HFFc6 (cell line): ENCODE measurements at regions not wholly inside any gene's neighbourhood (a gene's known extent, or its start where the extent isn't known, plus 50 kb on each side); places are given as distances from the start of the nearest gene placed in this dataset.

Source experiments
- DNase-seq: peaks from one replicate; pipeline ENCODE4 v3.0.0-alpha.2; 2018
- H3K27ac Mint-ChIP-seq: 2 replicates; pipeline ENCODE4 v1.8.0; 2020; ENCODE audit warnings: mild to moderate bottlenecking, mixed read lengths
- H3K27me3 Mint-ChIP-seq: 2 replicates; pipeline ENCODE4 v1.8.0; 2021; ENCODE audit warnings: mild to moderate bottlenecking, moderate library complexity, mixed read lengths; ENCODE audit not compliant: insufficient read depth
- H3K36me3 Mint-ChIP-seq: 2 replicates; pipeline ENCODE4 v1.8.0; 2021; ENCODE audit warnings: low read depth, mixed read lengths
- H3K4me1 Mint-ChIP-seq: 2 replicates; pipeline ENCODE4 v1.8.0; 2020; ENCODE audit warnings: low read depth, mixed read lengths
- H3K4me3 Mint-ChIP-seq: 2 replicates; pipeline ENCODE4 v1.8.0; 2020; ENCODE audit warnings: mild to moderate bottlenecking, moderate library complexity, mixed read lengths
- H3K9me3 Mint-ChIP-seq: 2 replicates; pipeline ENCODE4 v1.8.0; 2020; ENCODE audit warnings: mild to moderate bottlenecking, mixed read lengths
- TF ChIP-seq, protein P1 (sequence below): fragments of 200-600 bp; sonication (generic); IDR thresholded peaks from 2 replicates; pipeline ENCODE4 v1.5.0; 2021; ENCODE audit warnings: antibody characterized with exemption, mild to moderate bottlenecking

DNA sequence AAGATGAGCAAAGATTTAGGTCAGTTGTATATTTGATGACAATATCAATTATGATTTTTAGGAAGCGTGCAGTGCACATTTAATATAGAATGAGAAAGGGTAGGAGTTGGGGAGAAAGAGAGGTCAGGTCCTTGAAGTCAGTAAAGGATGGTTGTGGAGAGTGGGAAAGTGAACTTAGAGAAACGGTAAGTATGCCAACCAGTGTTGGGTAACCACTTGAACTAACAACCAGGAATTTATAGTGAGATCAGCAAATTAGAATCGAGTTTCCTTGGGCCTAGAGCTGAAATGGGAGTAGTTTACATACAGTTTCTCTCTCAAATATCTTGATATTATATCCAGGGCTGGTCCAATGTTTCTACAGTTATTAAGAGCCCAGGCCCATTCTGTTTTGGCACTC lies 188.5 kb upstream of the RBMS3 start:
- TF ChIP-seq, protein P1, sequence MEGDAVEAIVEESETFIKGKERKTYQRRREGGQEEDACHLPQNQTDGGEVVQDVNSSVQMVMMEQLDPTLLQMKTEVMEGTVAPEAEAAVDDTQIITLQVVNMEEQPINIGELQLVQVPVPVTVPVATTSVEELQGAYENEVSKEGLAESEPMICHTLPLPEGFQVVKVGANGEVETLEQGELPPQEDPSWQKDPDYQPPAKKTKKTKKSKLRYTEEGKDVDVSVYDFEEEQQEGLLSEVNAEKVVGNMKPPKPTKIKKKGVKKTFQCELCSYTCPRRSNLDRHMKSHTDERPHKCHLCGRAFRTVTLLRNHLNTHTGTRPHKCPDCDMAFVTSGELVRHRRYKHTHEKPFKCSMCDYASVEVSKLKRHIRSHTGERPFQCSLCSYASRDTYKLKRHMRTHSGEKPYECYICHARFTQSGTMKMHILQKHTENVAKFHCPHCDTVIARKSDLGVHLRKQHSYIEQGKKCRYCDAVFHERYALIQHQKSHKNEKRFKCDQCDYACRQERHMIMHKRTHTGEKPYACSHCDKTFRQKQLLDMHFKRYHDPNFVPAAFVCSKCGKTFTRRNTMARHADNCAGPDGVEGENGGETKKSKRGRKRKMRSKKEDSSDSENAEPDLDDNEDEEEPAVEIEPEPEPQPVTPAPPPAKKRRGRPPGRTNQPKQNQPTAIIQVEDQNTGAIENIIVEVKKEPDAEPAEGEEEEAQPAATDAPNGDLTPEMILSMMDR: no peak
- Mint-ChIP-seq H3K27me3 (peaks cover 4% of the 10 kb centered on the region; the same call in 1 of the 2 replicates), H3K9me3 (0 out of 2 replicates have a peak, but pooled peaks cover 6% of the 10 kb centered on the region), H3K36me3 (no peaks in the 10 kb centered on the region), H3K4me3 (no peak overlapping the region), H3K4me1 (no peaks in the 10 kb centered on the region), H3K27ac (no peak overlapping the region)
- no peak for DNase-seq

DNA sequence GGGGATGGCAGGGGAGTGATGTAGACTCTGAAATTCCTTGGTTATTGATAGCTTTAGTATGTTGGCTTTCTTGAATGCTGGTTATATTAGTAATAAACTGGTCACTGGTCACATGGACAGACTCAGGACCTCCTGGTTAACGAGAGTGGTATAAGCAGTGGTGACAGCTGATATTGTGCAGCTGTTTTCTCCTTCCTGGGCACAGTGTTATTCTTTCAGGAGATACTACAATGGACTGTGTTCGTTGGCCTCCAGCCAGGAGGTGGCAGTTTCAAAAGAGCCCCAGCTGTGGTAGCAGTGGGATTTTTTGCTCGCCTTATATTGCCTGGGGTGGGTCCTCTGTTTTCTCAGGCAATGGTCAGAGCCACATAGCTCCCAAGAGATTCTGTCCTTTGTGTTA lies 181.6 kb upstream of the RBMS3 start:
- H3K27me3 Mint-ChIP-seq: peaks cover 4% of the 10 kb centered on the region
- H3K36me3 Mint-ChIP-seq: peaks cover 5% of the 10 kb centered on the region
- TF ChIP-seq, protein P1: no peak
- no peak overlapping the region for H3K27ac Mint-ChIP-seq
- no peaks in the 10 kb centered on the region for H3K9me3 Mint-ChIP-seq
- DNase-seq: no peak
- H3K4me1 Mint-ChIP-seq: no peaks in the 10 kb centered on the region; the same call in 1 of the 2 replicates
- H3K4me3 Mint-ChIP-seq: no peak overlapping the region

DNA sequence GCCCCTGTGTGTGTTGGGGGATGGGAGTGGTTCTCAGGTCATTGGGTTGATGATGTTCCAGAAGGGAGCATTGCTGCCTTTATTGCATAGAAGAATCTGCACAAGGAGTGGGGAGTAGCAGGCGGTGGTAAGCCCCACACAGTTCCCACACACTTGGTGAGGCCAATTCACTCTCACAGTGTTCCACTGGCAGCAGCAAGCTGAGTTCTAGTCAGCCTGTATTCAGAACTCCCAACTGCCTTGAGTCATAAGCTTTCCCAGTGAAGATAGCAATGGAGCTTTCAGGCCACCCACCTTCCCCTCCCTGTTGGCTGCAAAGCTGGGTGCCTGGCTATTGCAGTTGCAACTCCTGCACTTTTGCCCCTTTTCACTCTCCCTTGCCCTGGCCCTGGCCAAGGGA lies 181.1 kb upstream of the RBMS3 start:
- H3K27ac Mint-ChIP-seq: no peak overlapping the region
- H3K27me3 Mint-ChIP-seq: peaks cover 4% of the 10 kb centered on the region
- DNase-seq: no peak
- peaks cover 5% of the 10 kb centered on the region for H3K36me3 Mint-ChIP-seq
- no peaks in the 10 kb centered on the region for H3K9me3 Mint-ChIP-seq
- H3K4me1 Mint-ChIP-seq: no peaks in the 10 kb centered on the region; the same call in 1 of the 2 replicates
- TF ChIP-seq, protein P1: no peak
- no peak overlapping the region for H3K4me3 Mint-ChIP-seq

DNA sequence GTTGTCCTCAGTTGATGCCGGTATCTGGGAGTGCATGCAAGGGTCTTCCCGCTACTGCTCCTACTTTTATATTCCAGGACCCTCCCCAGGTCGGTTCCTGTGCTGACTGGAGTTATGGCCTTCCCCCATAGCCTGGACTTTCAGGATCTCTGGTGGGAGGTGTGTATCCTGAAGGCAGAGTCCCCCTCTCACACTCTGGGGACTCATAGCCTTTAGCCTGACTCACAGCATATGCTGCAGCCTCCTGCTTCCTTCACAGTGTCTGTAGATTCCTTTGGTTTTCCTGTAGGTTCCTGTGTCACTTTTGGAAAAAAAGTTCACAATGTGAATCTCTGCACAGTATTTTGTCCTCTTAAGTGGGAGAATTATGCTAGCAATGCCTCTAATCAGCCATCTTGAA lies 180.6 kb upstream of the RBMS3 start:
- Mint-ChIP-seq H3K9me3 (no peaks in the 10 kb centered on the region), H3K27ac (no peak overlapping the region), H3K4me3 (no peak overlapping the region), H3K36me3 (peaks cover 5% of the 10 kb centered on the region), H3K4me1 (no peaks in the 10 kb centered on the region; the same call in 1 of the 2 replicates), H3K27me3 (peaks cover 4% of the 10 kb centered on the region)
- DNase-seq: no peak
- TF ChIP-seq, protein P1: no peak

DNA sequence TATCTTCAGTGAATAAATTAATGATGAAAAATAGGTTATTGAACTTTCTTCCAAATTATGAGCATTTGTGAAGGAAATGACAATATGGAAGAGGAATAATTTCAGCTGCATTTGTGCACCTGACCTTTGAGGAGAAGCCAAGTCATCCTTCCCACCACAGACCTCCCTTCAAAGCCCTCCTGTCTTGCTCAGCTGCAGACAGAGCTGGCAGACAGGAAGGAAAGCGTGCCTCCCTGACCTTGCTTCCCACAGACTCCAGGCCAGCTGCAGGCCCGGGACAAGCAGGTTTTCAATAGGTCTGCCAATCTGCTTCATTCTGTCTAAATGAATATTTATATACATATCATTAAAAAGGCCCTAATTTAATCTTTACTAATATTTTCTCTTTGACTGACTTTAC lies 152.9 kb upstream of the RBMS3 start:
- Mint-ChIP-seq H3K27me3 (peaks cover 1% of the 10 kb centered on the region; the same call in 1 of the 2 replicates), H3K27ac (no peak overlapping the region), H3K9me3 (no peaks in the 10 kb centered on the region; the same call in 1 of the 2 replicates), H3K4me1 (no peaks in the 10 kb centered on the region), H3K36me3 (no peaks in the 10 kb centered on the region), H3K4me3 (no peak overlapping the region)
- TF ChIP-seq, protein P1: no peak
- DNase-seq: no peak

DNA sequence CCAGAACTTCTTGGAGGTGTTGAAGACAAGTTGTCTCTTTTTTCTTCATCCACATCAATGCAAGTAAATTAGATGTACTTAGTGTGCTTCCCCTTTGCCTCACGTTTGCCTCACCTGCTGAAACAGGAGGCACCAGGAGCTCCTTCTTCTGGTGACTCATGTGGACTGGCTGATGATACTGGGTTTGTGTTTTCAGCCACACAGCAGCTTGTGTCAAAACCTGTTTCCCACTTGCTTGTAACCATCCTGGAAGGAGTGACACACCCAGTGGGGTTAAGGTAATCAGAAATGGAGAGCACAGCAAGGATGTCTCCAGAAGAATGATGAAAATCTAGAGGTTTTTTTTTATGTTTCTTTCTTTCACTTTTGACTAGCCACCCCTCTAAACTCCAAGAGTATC lies 143.3 kb upstream of the RBMS3 start:
- Mint-ChIP-seq H3K4me3 (no peak overlapping the region), H3K27me3 (no peaks in the 10 kb centered on the region)

More for the DNA sequence above, 143.3 kb upstream of the RBMS3 start:
- no peak overlapping the region for H3K27ac Mint-ChIP-seq
- TF ChIP-seq, protein P1: no peak
- no peaks in the 10 kb centered on the region for H3K4me1 Mint-ChIP-seq
- no peak for DNase-seq
- H3K36me3 Mint-ChIP-seq: no peaks in the 10 kb centered on the region
- H3K9me3 Mint-ChIP-seq: no peaks in the 10 kb centered on the region
